Lung (tissue), 11 donors: ENCODE measurements at regions not wholly inside any gene's neighbourhood (a gene's known extent, or its start where the extent isn't known, plus 50 kb on each side); places are given as distances from the start of the nearest gene placed in this dataset.

Experiments
- ATAC-seq: fragments of 200-7000 bp; cut with Tn5 transposase; one replicate; pipeline ENCODE4 v1.9.1; 2020; ENCODE audit warnings: moderate number of reproducible peaks; ENCODE audit not compliant: insufficient read depth, low FRiP score
- DNase-seq, 3 donors: peaks; one replicate each; pipeline ENCODE4 v3.0.0-alpha.2; 2013 to 2017
- H3K27ac ChIP-seq, 2 donors: one replicate each; pipeline ENCODE4 v1.5.1; 2013; ENCODE audit warnings: mild to moderate bottlenecking in 2 of 2, moderate library complexity in 2 of 2, control low read depth in 1 of 2, inconsistent platforms in 1 of 2, low read depth in 1 of 2, low read length in 1 of 2
- H3K27me3 ChIP-seq, 3 donors: one replicate each; pipeline ENCODE4 v1.5.1; 2013; ENCODE audit warnings: low read length in 2 of 3; ENCODE audit not compliant: control insufficient read depth in 3 of 3, insufficient read depth in 3 of 3
- H3K36me3 ChIP-seq, 4 donors: one replicate each; pipeline ENCODE4 v1.5.1; 2013; ENCODE audit warnings: low read length in 4 of 4, mild to moderate bottlenecking in 1 of 4, moderate library complexity in 1 of 4; ENCODE audit not compliant: control insufficient read depth in 4 of 4, insufficient read depth in 4 of 4
- H3K4me1 ChIP-seq, 5 donors: one replicate each; pipeline ENCODE4 v1.5.1; 2013; ENCODE audit warnings: low read length in 5 of 5, mild to moderate bottlenecking in 2 of 5, moderate library complexity in 1 of 5; ENCODE audit not compliant: control insufficient read depth in 5 of 5, insufficient read depth in 5 of 5
- H3K4me3 ChIP-seq: one replicate; pipeline ENCODE4 v1.5.1; 2013; ENCODE audit warnings: mild to moderate bottlenecking, control low read depth, moderate library complexity
- H3K9ac ChIP-seq, 2 donors: one replicate each; pipeline ENCODE4 v1.5.1; 2013; ENCODE audit warnings: low read length in 2 of 2, control low read depth in 1 of 2; ENCODE audit not compliant: insufficient read depth in 1 of 2
- H3K9me3 ChIP-seq, 4 donors: one replicate each; pipeline ENCODE4 v1.5.1; 2013; ENCODE audit warnings: low read length in 3 of 4, mild to moderate bottlenecking in 1 of 4, moderate library complexity in 1 of 4; ENCODE audit not compliant: control insufficient read depth in 4 of 4, insufficient read depth in 3 of 4
- CTCF ChIP-seq: IDR thresholded peaks from 2 replicates; pipeline ENCODE4 v1.5.1; 2012; ENCODE audit warnings: mild to moderate bottlenecking; ENCODE audit errors: control extremely low read depth, extremely low read depth
- WGBS, 2 donors: extraction: QIAGEN DNeasy Blood & Tissue Kit; methylation state at CpG; one replicate each; pipeline ENCODE4 v1.1.7; 2013; 5-methylcytosine and 5-hydroxymethylcytosine counted together
- donor health status: control.
- donor health status: control.
- donor health status: Bipolar disorder and iron deficiency.
- donor health status: healthy.
- donor health status: DM: yes; HTN: yes; CAD: no.

DNA sequence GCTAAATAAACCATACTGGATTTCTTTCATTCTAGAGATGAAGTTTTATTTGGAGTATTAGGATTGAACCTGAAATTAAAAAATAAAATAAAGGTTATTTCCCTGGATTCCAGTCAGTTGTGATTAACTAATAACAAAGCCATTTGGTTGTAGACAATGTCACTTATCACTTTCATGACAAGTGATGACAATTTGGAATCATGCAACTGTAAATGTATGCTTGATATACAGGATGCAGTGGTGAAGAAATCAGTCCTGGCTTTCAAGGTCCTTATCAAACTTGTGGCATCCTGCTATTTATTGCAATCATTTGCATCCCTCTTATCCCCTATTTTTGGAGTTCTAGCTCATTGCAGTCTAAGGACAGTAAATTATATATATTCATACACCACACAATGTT lies 425.2 kb downstream of the CHL1 start:
- DNase-seq: no peak
- no peak overlapping the region for H3K27ac ChIP-seq
- no peak for ATAC-seq

DNA sequence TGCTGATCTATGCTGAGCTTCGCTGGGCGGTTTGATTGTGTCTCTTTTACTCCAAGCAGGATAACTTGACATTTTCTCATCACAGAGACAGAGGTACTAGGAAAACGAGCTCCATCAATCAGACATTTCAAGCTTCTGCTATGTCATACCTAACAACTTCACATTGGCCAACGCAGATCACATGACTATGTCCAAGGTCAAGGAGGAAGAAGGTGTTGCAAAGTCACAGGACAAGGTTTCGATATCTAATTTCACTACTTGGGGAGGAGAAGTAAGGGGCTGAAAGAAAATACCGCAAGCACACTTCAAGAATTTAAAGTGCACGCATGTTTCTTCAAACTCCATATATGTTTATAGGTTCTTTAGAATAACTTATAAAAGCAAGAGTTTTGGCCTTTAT lies 425.8 kb downstream of the CHL1 start:
- no peak overlapping the region for H3K27ac ChIP-seq
- no peak overlapping the region for H3K9ac ChIP-seq
- no peak overlapping the region for H3K4me3 ChIP-seq
- H3K4me1 ChIP-seq: no peaks in the 10 kb centered on the region
- ATAC-seq (no peak), DNase-seq (no peak)
- no peaks in the 10 kb centered on the region for H3K9me3 ChIP-seq
- WGBS, 2 donors: 84 to 89% methylated on average over 7 of the region's 7 CpGs
- H3K36me3 ChIP-seq: no peaks in the 10 kb centered on the region
- no peak for TF ChIP-seq CTCF
- no peaks in the 10 kb centered on the region for H3K27me3 ChIP-seq

More for the DNA sequence above, 425.2 kb downstream of the CHL1 start:
- H3K9ac ChIP-seq: no peak overlapping the region
- no peaks in the 10 kb centered on the region for H3K9me3 ChIP-seq
- H3K27me3 ChIP-seq: no peaks in the 10 kb centered on the region
- H3K36me3 ChIP-seq: no peaks in the 10 kb centered on the region
- no peaks in the 10 kb centered on the region for H3K4me1 ChIP-seq
- H3K4me3 ChIP-seq: no peak overlapping the region
- no peak for TF ChIP-seq CTCF

GRCh38 chr3:623914-624545 lies 427.5 kb downstream of the CHL1 start:
- Histone ChIP-seq H3K36me3 (no peaks in the 10 kb centered on the region), H3K4me3 (no peak overlapping the region), H3K9ac (no peak overlapping the region), H3K4me1 (no peaks in the 10 kb centered on the region), H3K27ac (no peak overlapping the region), H3K9me3 (no peaks in the 10 kb centered on the region), H3K27me3 (peaks cover 0 to 2% (median 0%) of the 10 kb centered on the region in 3 donors)
- no peak for TF ChIP-seq CTCF
- WGBS, 2 donors: 88% methylated on average over 4 of the region's 4 CpGs
- ATAC-seq (no peak), DNase-seq (no peak)
